Keratinocyte (primary cell): ENCODE measurements at regions not wholly inside any gene's neighbourhood (a gene's known extent, or its start where the extent isn't known, plus 50 kb on each side); places are given as distances from the start of the nearest gene placed in this dataset.

Experiments used
- DNase-seq: peaks from one replicate; pipeline ENCODE4 v3.0.0-alpha.2; 2011; ENCODE audit warnings: low read depth, missing footprints, low spot score
- FAIRE-seq: peaks from 2 replicates; lab custom pipeline; 2011; peaks lifted over from hg19 to GRCh38; lab: Jason Lieb, UNC
- H2AFZ ChIP-seq: 2 replicates; pipeline ENCODE4 v1.6.0; 2012; ENCODE audit warnings: low read length, control low read depth, inconsistent platforms; ENCODE audit not compliant: control insufficient read depth
- H3K27ac ChIP-seq: 2 replicates; pipeline ENCODE4 v1.5.1; 2011; ENCODE audit warnings: low read length; ENCODE audit not compliant: control insufficient read depth, insufficient read depth
- H3K27me3 ChIP-seq: 3 replicates; pipeline ENCODE4 v1.6.0; 2011; ENCODE audit warnings: low read length; ENCODE audit not compliant: control insufficient read depth, insufficient read depth; ENCODE audit errors: extremely low read depth
- H3K36me3 ChIP-seq, 2 experiments: 2 replicates in 1 of 2; 3 replicates in 1 of 2; pipeline ENCODE4 v1.5.1; 2011; ENCODE audit warnings: low read length in 2 of 2, mild to moderate bottlenecking in 1 of 2; ENCODE audit not compliant: control insufficient read depth in 2 of 2, insufficient read depth in 2 of 2; ENCODE audit errors: extremely low read depth in 1 of 2
- H3K4me1 ChIP-seq: 3 replicates; pipeline ENCODE4 v1.5.1; 2011; ENCODE audit warnings: low read length; ENCODE audit not compliant: control insufficient read depth, insufficient read depth; ENCODE audit errors: extremely low read depth
- H3K4me2 ChIP-seq: 3 replicates; pipeline ENCODE4 v1.6.0; 2011; ENCODE audit warnings: low read depth, low read length; ENCODE audit not compliant: control insufficient read depth, insufficient read depth; ENCODE audit errors: extremely low read depth
- H3K4me3 ChIP-seq, 3 experiments: fragments of 200-600 bp in 1 of 3; sonication (generic) in 1 of 3; 2 replicates in 2 of 3; 3 replicates in 1 of 3; pipeline ENCODE4 v1.5.1; 2011 to 2016; ENCODE audit warnings: low read length in 3 of 3, mild to moderate bottlenecking in 3 of 3, control low read depth in 2 of 3, inconsistent platforms in 1 of 3, low read depth in 1 of 3, mixed read lengths in 1 of 3, mixed run types in 1 of 3, moderate library complexity in 1 of 3; ENCODE audit not compliant: control insufficient read depth in 2 of 3, insufficient read depth in 2 of 3; ENCODE audit errors: extremely low read depth in 1 of 3
- H3K79me2 ChIP-seq: 2 replicates; pipeline ENCODE4 v1.6.0; 2012; ENCODE audit warnings: low read length; ENCODE audit not compliant: control insufficient read depth, insufficient read depth
- H3K9ac ChIP-seq: 3 replicates; pipeline ENCODE4 v1.6.0; 2011; ENCODE audit warnings: low read length; ENCODE audit not compliant: control insufficient read depth, insufficient read depth; ENCODE audit errors: extremely low read depth
- H3K9me1 ChIP-seq: 3 replicates; pipeline ENCODE4 v1.6.0; 2011; ENCODE audit warnings: low read length; ENCODE audit not compliant: control insufficient read depth, insufficient read depth; ENCODE audit errors: extremely low read depth
- H3K9me3 ChIP-seq: 2 replicates; pipeline ENCODE4 v1.5.1; 2012; ENCODE audit warnings: low read depth, low read length; ENCODE audit not compliant: control insufficient read depth
- H4K20me1 ChIP-seq: 3 replicates; pipeline ENCODE4 v1.6.0; 2011; ENCODE audit warnings: low read length; ENCODE audit not compliant: control insufficient read depth, insufficient read depth; ENCODE audit errors: extremely low read depth
- EZH2 ChIP-seq: IDR thresholded peaks from one replicate; pipeline ENCODE4 v1.6.1; 2012; ENCODE audit warnings: inconsistent platforms, mild to moderate bottlenecking, low read length, moderate library complexity
- dilution Hi-C: fragments of 300-500 bp; cut with MboI; formaldehyde crosslinking; loops from one replicate; pipeline ENCODE4 v1.7.0; 2020; ENCODE audit warnings: low sequenced_read_pairs; ENCODE audit not compliant: extremely low pct_ligation_motif_present
- TF ChIP-seq, protein P1 (sequence below), 3 experiments: IDR thresholded peaks in 1 of 3; conservative IDR thresholded peaks in 1 of 3; optimal IDR thresholded peaks in 1 of 3; 2 replicates in 2 of 3; 3 replicates in 1 of 3; pipeline versions ENCODE3 to v1.5.1; 2011; ENCODE audit warnings: low read length in 3 of 3, mild to moderate bottlenecking in 3 of 3, moderate library complexity in 2 of 3, control low read depth in 1 of 3, inconsistent platforms in 1 of 3; ENCODE audit not compliant: insufficient read depth in 2 of 3; ENCODE audit errors: extremely low read depth in 1 of 3

- Histone ChIP-seq H3K79me2 (no peaks in the 10 kb centered on the region), H3K36me3 (no peaks in the 10 kb centered on the region), H3K27ac (no peak overlapping the region), H3K9me1 (no peaks in the 10 kb centered on the region), H3K4me2 (no peak overlapping the region), H3K9me3 (no peaks in the 10 kb centered on the region), H3K4me3 (no peak overlapping the region), H2AFZ (peak overlapping the region; percentile 3), H3K9ac (no peak overlapping the region), H3K27me3 (no peaks in the 10 kb centered on the region), H4K20me1 (no peaks in the 10 kb centered on the region), H3K4me1 (peaks cover 3% of the 10 kb centered on the region)
- no peak for FAIRE-seq
- DNase-seq = no peak
- TF ChIP-seq, protein P1, sequence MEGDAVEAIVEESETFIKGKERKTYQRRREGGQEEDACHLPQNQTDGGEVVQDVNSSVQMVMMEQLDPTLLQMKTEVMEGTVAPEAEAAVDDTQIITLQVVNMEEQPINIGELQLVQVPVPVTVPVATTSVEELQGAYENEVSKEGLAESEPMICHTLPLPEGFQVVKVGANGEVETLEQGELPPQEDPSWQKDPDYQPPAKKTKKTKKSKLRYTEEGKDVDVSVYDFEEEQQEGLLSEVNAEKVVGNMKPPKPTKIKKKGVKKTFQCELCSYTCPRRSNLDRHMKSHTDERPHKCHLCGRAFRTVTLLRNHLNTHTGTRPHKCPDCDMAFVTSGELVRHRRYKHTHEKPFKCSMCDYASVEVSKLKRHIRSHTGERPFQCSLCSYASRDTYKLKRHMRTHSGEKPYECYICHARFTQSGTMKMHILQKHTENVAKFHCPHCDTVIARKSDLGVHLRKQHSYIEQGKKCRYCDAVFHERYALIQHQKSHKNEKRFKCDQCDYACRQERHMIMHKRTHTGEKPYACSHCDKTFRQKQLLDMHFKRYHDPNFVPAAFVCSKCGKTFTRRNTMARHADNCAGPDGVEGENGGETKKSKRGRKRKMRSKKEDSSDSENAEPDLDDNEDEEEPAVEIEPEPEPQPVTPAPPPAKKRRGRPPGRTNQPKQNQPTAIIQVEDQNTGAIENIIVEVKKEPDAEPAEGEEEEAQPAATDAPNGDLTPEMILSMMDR (optimal IDR thresholded peaks at IDR 0.05 in 1 of 3, IDR thresholded peaks at IDR 0.05 in 1 of 3, conservative IDR thresholded peaks at IDR 0.05 in 1 of 3; ENCODE audit: extremely low read depth in 1 of 3, insufficient read depth in 2 of 3, low read length in 3 of 3) = no peak
- TF ChIP-seq EZH2 = no peak
- dilution Hi-C loops = no loop called here
These were observed 84.3 kb downstream of the PTGS2 start for GRCh38 chr1:186595969-186596368.

DNA sequence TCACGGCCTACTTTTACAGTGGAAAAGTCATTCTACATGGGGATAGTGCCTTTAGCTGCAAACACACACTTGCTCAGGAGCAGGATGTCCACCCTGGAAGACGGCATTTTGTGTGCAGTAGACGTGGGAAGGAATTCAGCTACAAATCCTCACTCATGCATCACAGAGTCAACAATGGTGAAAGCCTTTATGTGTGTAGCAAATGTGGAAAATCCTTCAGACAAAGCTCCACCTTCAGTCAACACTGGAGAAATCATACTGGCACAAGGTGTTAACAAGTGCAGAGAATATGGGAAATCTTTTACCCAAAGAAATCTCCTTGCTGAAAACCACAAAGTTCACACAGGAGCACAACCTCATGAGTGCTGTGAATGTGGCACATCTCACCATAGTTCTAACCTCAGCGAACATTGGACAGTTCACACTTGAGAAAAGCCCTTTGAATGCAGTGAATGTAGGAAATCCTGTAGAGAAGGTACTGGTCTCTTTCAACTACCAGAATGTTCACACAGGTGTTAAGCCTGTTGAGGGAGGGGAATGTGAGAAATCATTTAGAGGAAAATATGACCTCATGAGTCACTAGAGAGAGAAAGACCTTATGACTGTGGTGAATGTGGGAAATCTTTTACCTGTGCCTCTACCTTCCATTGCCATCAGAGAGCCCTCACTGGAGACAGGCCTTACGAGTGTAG, 101.8 kb downstream of the PTGS2 start:
- no peaks in the 10 kb centered on the region for H3K9me3 ChIP-seq
- H3K9ac ChIP-seq = no peak overlapping the region
- H3K27me3 ChIP-seq = no peaks in the 10 kb centered on the region
- DNase-seq (no peak), FAIRE-seq (no peak)
- no peak overlapping the region for H3K4me2 ChIP-seq
- no peaks in the 10 kb centered on the region for H4K20me1 ChIP-seq
- H3K79me2 ChIP-seq = no peaks in the 10 kb centered on the region
- H3K4me3 ChIP-seq = no peak overlapping the region
- H3K4me1 ChIP-seq = no peaks in the 10 kb centered on the region
- TF ChIP-seq, protein P1 (optimal IDR thresholded peaks at IDR 0.05 in 1 of 3, IDR thresholded peaks at IDR 0.05 in 1 of 3, conservative IDR thresholded peaks at IDR 0.05 in 1 of 3; ENCODE audit: extremely low read depth in 1 of 3, insufficient read depth in 2 of 3, low read length in 3 of 3) = no peak
- no peaks in the 10 kb centered on the region for H3K36me3 ChIP-seq
- no peak overlapping the region for H3K27ac ChIP-seq
- H2AFZ ChIP-seq = no peak overlapping the region
- H3K9me1 ChIP-seq = no peaks in the 10 kb centered on the region
- dilution Hi-C loops = no loop called here
